ENCODE measurements at regions not wholly inside any gene's neighbourhood (a gene's known extent, or its start where the extent isn't known, plus 50 kb on each side); places are given as distances from the start of the nearest gene placed in this dataset.

- intact Hi-C loops (cut with DNase I): no loop called here
- DNase-seq (no peak), ATAC-seq (no peak)
Observed at GRCh38 chr5:18069790-18070189, 435.5 kb downstream of the TAF11L14 start.

- intact Hi-C loops (cut with DNase I): no loop called here
- no peak for DNase-seq
- ATAC-seq: no peak
Observed at GRCh38 chr5:18072600-18072999, 438.3 kb downstream of the TAF11L14 start.

- ATAC-seq: no peak
- no peak for DNase-seq
- intact Hi-C loops (cut with DNase I): no loop called here
Observed at GRCh38 chr5:18074961-18075360, 440.7 kb downstream of the TAF11L14 start.

- no peak for DNase-seq
- no peak for ATAC-seq
- intact Hi-C loops (cut with DNase I): no loop called here
Observed at GRCh38 chr5:18078157-18078556, 443.9 kb downstream of the TAF11L14 start.

- DNase-seq (no peak), ATAC-seq (no peak)
- intact Hi-C loops (cut with DNase I): no loop called here
Observed at GRCh38 chr5:18079831-18080230, 445.6 kb downstream of the TAF11L14 start.

GRCh38 chr5:18088020-18088579 is 453.8 kb downstream of the TAF11L14 start:
- no peak for DNase-seq
- intact Hi-C loops (cut with DNase I): no loop called here
- no peak for ATAC-seq

- ATAC-seq: no peak
- intact Hi-C loops (cut with DNase I): no loop called here
- no peak for DNase-seq
Observed at GRCh38 chr5:18090177-18090576, 455.9 kb downstream of the TAF11L14 start.

GRCh38 chr5:18091142-18091541 is 456.9 kb downstream of the TAF11L14 start:
- intact Hi-C loops (cut with DNase I): no loop called here
- DNase-seq (no peak), ATAC-seq (no peak)

GRCh38 chr5:18091758-18092157 is 457.5 kb downstream of the TAF11L14 start:
- no peak for DNase-seq
- no peak for ATAC-seq
- intact Hi-C loops (cut with DNase I): no loop called here

- DNase-seq (no peak), ATAC-seq (no peak)
- intact Hi-C loops (cut with DNase I): no loop called here
Observed at GRCh38 chr5:18095061-18095460, 460.8 kb downstream of the TAF11L14 start.

- intact Hi-C loops (cut with DNase I): no loop called here
- DNase-seq (no peak), ATAC-seq (no peak)
Observed at GRCh38 chr5:18097817-18098216, 463.6 kb downstream of the TAF11L14 start.

GRCh38 chr5:18098691-18099090 is 464.4 kb downstream of the TAF11L14 start:
- DNase-seq (no peak), ATAC-seq (no peak)
- intact Hi-C loops (cut with DNase I): no loop called here

GRCh38 chr5:18099261-18099660 is 465.0 kb downstream of the TAF11L14 start:
- DNase-seq (no peak), ATAC-seq (no peak)
- intact Hi-C loops (cut with DNase I): no loop called here

- ATAC-seq: no peak
- DNase-seq: no peak
- intact Hi-C loops (cut with DNase I): no loop called here
Observed at GRCh38 chr5:18101532-18101931, 467.3 kb downstream of the TAF11L14 start.

GRCh38 chr5:18102733-18103132 is 468.5 kb downstream of the TAF11L14 start:
- DNase-seq: no peak
- intact Hi-C loops (cut with DNase I): no loop called here
- no peak for ATAC-seq

GRCh38 chr5:18105449-18105848 is 471.2 kb downstream of the TAF11L14 start:
- ATAC-seq: no peak
- intact Hi-C loops (cut with DNase I): no loop called here
- DNase-seq: no peak

GRCh38 chr5:18111906-18112465 is 477.7 kb downstream of the TAF11L14 start:
- DNase-seq (no peak), ATAC-seq (no peak)
- intact Hi-C loops (cut with DNase I): no loop called here

GRCh38 chr5:18113721-18114120 is 479.5 kb downstream of the TAF11L14 start:
- ATAC-seq: no peak
- intact Hi-C loops (cut with DNase I): no loop called here
- no peak for DNase-seq

GRCh38 chr5:18114151-18114757 is 480.0 kb downstream of the TAF11L14 start:
- DNase-seq (no peak), ATAC-seq (no peak)
- intact Hi-C loops (cut with DNase I): no loop called here

- intact Hi-C loops (cut with DNase I): no loop called here
Observed at GRCh38 chr5:18117968-18118367, 483.7 kb downstream of the TAF11L14 start.

GRCh38 chr5:18119156-18119785 is 485.0 kb downstream of the TAF11L14 start:
- ATAC-seq (no peak), DNase-seq (no peak)
- intact Hi-C loops (cut with DNase I): no loop called here

More at GRCh38 chr5:18117968-18118367, 483.7 kb downstream of the TAF11L14 start:
- ATAC-seq (no peak), DNase-seq (no peak)
